Lung (tissue), 11 donors: ENCODE measurements at regions not wholly inside any gene's neighbourhood (a gene's known extent, or its start where the extent isn't known, plus 50 kb on each side); places are given as distances from the start of the nearest gene placed in this dataset.

Source experiments
- ATAC-seq: fragments of 200-7000 bp; cut with Tn5 transposase; one replicate; pipeline ENCODE4 v1.9.1; 2020; ENCODE audit warnings: moderate number of reproducible peaks; ENCODE audit not compliant: insufficient read depth, low FRiP score
- DNase-seq, 3 donors: peaks; one replicate each; pipeline ENCODE4 v3.0.0-alpha.2; 2013 to 2017
- H3K27ac ChIP-seq, 2 donors: one replicate each; pipeline ENCODE4 v1.5.1; 2013; ENCODE audit warnings: mild to moderate bottlenecking in 2 of 2, moderate library complexity in 2 of 2, control low read depth in 1 of 2, inconsistent platforms in 1 of 2, low read depth in 1 of 2, low read length in 1 of 2
- H3K27me3 ChIP-seq, 3 donors: one replicate each; pipeline ENCODE4 v1.5.1; 2013; ENCODE audit warnings: low read length in 2 of 3; ENCODE audit not compliant: control insufficient read depth in 3 of 3, insufficient read depth in 3 of 3
- H3K36me3 ChIP-seq, 4 donors: one replicate each; pipeline ENCODE4 v1.5.1; 2013; ENCODE audit warnings: low read length in 4 of 4, mild to moderate bottlenecking in 1 of 4, moderate library complexity in 1 of 4; ENCODE audit not compliant: control insufficient read depth in 4 of 4, insufficient read depth in 4 of 4
- H3K4me1 ChIP-seq, 5 donors: one replicate each; pipeline ENCODE4 v1.5.1; 2013; ENCODE audit warnings: low read length in 5 of 5, mild to moderate bottlenecking in 2 of 5, moderate library complexity in 1 of 5; ENCODE audit not compliant: control insufficient read depth in 5 of 5, insufficient read depth in 5 of 5
- H3K4me3 ChIP-seq: one replicate; pipeline ENCODE4 v1.5.1; 2013; ENCODE audit warnings: mild to moderate bottlenecking, control low read depth, moderate library complexity
- H3K9ac ChIP-seq, 2 donors: one replicate each; pipeline ENCODE4 v1.5.1; 2013; ENCODE audit warnings: low read length in 2 of 2, control low read depth in 1 of 2; ENCODE audit not compliant: insufficient read depth in 1 of 2
- H3K9me3 ChIP-seq, 4 donors: one replicate each; pipeline ENCODE4 v1.5.1; 2013; ENCODE audit warnings: low read length in 3 of 4, mild to moderate bottlenecking in 1 of 4, moderate library complexity in 1 of 4; ENCODE audit not compliant: control insufficient read depth in 4 of 4, insufficient read depth in 3 of 4
- WGBS, 2 donors: extraction: QIAGEN DNeasy Blood & Tissue Kit; methylation state at CpG; one replicate each; pipeline ENCODE4 v1.1.7; 2013; 5-methylcytosine and 5-hydroxymethylcytosine counted together
- TF ChIP-seq, protein P1 (sequence below): IDR thresholded peaks from 2 replicates; pipeline ENCODE4 v1.5.1; 2012; ENCODE audit warnings: mild to moderate bottlenecking; ENCODE audit errors: control extremely low read depth, extremely low read depth
- donor health status: control.
- donor health status: control.
- donor health status: Bipolar disorder and iron deficiency.
- donor health status: healthy.
- donor health status: DM: yes; HTN: yes; CAD: no.

DNA sequence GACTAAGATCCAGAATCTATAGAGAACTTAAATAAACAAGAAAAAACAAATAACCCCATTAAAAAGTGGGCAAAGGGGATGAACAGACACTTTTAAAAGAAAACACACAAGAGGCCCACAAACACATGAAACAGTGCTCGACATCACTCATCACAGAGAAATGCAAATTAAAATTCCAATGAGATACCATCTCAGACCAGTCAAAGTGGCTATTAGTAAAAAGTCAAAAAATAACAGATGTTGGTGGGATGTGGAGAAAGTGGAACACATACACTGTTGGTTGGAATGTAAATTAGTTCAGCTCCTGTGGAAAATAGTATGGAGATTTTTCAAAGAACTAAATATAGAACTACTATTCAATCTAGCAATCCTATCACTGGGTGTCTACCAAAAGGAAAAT, 143.1 kb downstream of the IFI44 start:
- TF ChIP-seq, protein P1, sequence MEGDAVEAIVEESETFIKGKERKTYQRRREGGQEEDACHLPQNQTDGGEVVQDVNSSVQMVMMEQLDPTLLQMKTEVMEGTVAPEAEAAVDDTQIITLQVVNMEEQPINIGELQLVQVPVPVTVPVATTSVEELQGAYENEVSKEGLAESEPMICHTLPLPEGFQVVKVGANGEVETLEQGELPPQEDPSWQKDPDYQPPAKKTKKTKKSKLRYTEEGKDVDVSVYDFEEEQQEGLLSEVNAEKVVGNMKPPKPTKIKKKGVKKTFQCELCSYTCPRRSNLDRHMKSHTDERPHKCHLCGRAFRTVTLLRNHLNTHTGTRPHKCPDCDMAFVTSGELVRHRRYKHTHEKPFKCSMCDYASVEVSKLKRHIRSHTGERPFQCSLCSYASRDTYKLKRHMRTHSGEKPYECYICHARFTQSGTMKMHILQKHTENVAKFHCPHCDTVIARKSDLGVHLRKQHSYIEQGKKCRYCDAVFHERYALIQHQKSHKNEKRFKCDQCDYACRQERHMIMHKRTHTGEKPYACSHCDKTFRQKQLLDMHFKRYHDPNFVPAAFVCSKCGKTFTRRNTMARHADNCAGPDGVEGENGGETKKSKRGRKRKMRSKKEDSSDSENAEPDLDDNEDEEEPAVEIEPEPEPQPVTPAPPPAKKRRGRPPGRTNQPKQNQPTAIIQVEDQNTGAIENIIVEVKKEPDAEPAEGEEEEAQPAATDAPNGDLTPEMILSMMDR: no peak
- H3K4me3 ChIP-seq: no peak overlapping the region
- no peak overlapping the region for H3K9ac ChIP-seq
- no peak overlapping the region for H3K27ac ChIP-seq
- no peaks in the 10 kb centered on the region for H3K36me3 ChIP-seq
- peaks cover 0 to 2% (median 0%) of the 10 kb centered on the region in 4 donors for H3K9me3 ChIP-seq
- DNase-seq: no peak
- WGBS, 2 donors: 85 to 95% methylated on average over 1 of the region's 1 CpG
- no peak for ATAC-seq
- no peaks in the 10 kb centered on the region for H3K4me1 ChIP-seq
- H3K27me3 ChIP-seq: no peaks in the 10 kb centered on the region

DNA sequence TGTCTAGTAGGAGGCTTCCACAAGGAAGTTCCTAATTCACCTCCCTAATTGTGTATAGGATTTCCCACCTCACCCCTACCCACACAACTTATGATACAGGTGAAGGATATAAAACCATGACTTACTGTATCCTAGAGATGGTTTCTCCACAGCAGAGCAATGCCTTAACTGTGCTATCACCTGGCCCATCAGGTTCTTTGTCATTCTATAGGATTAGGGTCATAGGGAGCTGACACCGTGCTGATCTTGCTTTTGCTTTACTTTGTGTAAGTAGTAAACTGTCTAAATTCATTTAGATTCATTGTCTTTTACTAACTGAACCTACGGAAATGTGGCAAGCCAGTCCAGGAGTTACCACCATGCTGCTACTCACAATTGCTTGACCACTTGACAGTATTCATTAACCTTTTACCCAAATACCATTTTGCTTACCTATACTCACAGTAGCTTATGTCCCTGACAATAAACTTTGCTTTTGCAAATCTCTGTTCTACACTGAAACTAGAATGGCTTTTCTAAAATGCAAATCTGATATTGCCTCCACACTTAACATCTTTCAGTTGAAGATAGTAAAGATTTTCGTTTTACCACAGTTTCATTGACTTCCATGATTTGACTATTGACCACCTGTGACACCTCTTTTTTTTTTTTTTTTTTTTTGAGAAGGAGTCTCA, 147.6 kb downstream of the IFI44 start:
- Histone ChIP-seq H3K27me3 (no peaks in the 10 kb centered on the region), H3K9me3 (no peaks in the 10 kb centered on the region), H3K4me1 (no peaks in the 10 kb centered on the region), H3K4me3 (no peak overlapping the region), H3K36me3 (no peaks in the 10 kb centered on the region), H3K27ac (no peak overlapping the region), H3K9ac (no peak overlapping the region)
- 48 to 55% methylated on average over 3 of the region's 3 CpGs for WGBS, 2 donors
- DNase-seq: no peak
- no peak for ATAC-seq
- TF ChIP-seq, protein P1: no peak

DNA sequence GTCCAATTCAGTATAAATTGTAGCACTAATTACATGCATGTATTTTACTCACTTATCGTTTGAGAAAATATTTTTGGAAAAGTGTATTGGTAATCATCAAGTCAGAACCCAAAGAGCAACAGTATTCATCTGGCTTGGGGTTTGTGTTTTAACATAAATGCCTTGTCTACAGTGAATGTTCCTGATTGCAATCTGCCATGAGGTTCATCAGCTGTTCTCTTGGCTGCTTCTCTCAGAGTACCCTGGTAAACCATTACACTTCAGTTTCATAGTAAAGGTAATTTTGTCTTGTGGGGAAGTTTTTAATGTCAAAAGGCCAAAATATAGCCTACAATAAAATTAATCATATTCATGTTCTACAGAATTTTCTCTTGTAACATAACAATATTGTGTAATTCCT, 150.3 kb downstream of the IFI44 start:
- no peak for ATAC-seq
- WGBS, 2 donors: 85 to 91% methylated on average over 1 of the region's 1 CpG

More for the DNA sequence above, 150.3 kb downstream of the IFI44 start:
- Histone ChIP-seq H3K27ac (no peak overlapping the region), H3K4me1 (no peaks in the 10 kb centered on the region), H3K9me3 (no peaks in the 10 kb centered on the region), H3K9ac (no peak overlapping the region), H3K27me3 (no peaks in the 10 kb centered on the region), H3K4me3 (no peak overlapping the region), H3K36me3 (no peaks in the 10 kb centered on the region)
- DNase-seq: peak in 1 of 3 donors; percentile 2
- TF ChIP-seq, protein P1: no peak
